Ovary (tissue), 3 donors: ENCODE measurements at regions not wholly inside any gene's neighbourhood (a gene's known extent, or its start where the extent isn't known, plus 50 kb on each side); places are given as distances from the start of the nearest gene placed in this dataset.

ENCODE experiments used
- EP300 ChIP-seq: sonication (generic); formaldehyde crosslinking; IDR thresholded peaks from one replicate; pipeline ENCODE4 v1.6.1; 2017; ENCODE audit warnings: antibody characterized with exemption
- TF ChIP-seq, protein P1 (sequence below), 3 donors: fragments of 450-650 bp in 2 of 3; fragments of 200-600 bp in 1 of 3; IDR thresholded peaks; one replicate each; pipeline versions ENCODE4 v1.5.1 to v1.8.0; 2016 to 2022; ENCODE audit warnings: antibody characterized with exemption in 3 of 3, mild to moderate bottlenecking in 1 of 3
- donor health status: DM: no; HTN: no; CAD: no.

DNA sequence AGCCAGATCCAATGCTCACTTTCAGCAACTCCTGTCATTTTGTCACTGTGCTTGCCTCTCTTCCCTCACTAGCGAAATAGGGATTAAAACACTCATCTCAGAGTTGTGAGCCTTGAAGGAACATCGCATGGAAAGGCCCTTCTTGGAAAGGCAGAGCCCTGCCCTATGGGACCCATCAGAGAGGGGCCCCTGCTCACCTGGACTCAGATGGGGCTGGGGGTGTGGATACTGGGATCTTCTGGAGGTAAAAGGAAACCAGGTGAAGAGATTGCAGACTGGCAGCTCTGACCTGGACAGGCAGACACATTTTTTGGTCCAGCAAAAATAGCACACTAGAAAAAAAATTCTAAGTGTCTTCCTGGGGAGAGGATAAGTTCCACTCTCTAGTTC is 54.2 kb upstream of the EPS8L3 start:
- TF ChIP-seq, protein P1, sequence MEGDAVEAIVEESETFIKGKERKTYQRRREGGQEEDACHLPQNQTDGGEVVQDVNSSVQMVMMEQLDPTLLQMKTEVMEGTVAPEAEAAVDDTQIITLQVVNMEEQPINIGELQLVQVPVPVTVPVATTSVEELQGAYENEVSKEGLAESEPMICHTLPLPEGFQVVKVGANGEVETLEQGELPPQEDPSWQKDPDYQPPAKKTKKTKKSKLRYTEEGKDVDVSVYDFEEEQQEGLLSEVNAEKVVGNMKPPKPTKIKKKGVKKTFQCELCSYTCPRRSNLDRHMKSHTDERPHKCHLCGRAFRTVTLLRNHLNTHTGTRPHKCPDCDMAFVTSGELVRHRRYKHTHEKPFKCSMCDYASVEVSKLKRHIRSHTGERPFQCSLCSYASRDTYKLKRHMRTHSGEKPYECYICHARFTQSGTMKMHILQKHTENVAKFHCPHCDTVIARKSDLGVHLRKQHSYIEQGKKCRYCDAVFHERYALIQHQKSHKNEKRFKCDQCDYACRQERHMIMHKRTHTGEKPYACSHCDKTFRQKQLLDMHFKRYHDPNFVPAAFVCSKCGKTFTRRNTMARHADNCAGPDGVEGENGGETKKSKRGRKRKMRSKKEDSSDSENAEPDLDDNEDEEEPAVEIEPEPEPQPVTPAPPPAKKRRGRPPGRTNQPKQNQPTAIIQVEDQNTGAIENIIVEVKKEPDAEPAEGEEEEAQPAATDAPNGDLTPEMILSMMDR (IDR thresholded peaks at IDR 0.05), result no peak
- TF ChIP-seq EP300, result no peak
